Heart left ventricle (tissue), 13 donors: ENCODE measurements at regions not wholly inside any gene's neighbourhood (a gene's known extent, or its start where the extent isn't known, plus 50 kb on each side); places are given as distances from the start of the nearest gene placed in this dataset.

Experiments used
- POLR2A ChIP-seq, 2 donors: fragments of 450-650 bp; IDR thresholded peaks; one replicate each; pipeline ENCODE4 v1.6.1; 2017; ENCODE audit warnings: antibody characterized with exemption in 2 of 2, mild to moderate bottlenecking in 2 of 2, moderate library complexity in 2 of 2
- TF ChIP-seq, protein P1 (sequence below), 12 donors: fragments of 200-600 bp; sonication (generic) in 4 of 12; IDR thresholded peaks; one replicate each; pipeline versions ENCODE4 v1.5.0 to v1.8.0; 2018 to 2022; ENCODE audit warnings: antibody characterized with exemption in 12 of 12, mild to moderate bottlenecking in 5 of 12
- donor health status: ischemic (EF 13 %, LVEDD 7.1; RV severe dilation, severe dysfunction).
- donor health status: DM: no; HTN: yes; CAD: no.
- donor health status: DM: no; HTN: no; CAD: no.
- donor health status: ischemic (EF 25% LVEDD 6.9; RV normal size, moderate dysfunction).
- donor health status: ischemic (EF 25% LVEDD 5.7; RV mildly dilated, moderate dysfunction).
- donor health status: ischemic (EF 35%, LVEDD 5.7; RV mildly dilated, moderate dysfunction).
- donor health status: nonischemic (EF 11% LVEDD 7.7; RV severe dilation, severe dysfunction).
- donor health status: DM: yes; HTN: yes; CAD: no.
- donor health status: PGD.
- donor health status: ischemic (EF 29% LVEDD 5.4; RV normal size, mild dysfunction).
- donor health status: nonischemic (EF 23%, LVEDD 6.1; RV moderate dilation, normal function).

DNA sequence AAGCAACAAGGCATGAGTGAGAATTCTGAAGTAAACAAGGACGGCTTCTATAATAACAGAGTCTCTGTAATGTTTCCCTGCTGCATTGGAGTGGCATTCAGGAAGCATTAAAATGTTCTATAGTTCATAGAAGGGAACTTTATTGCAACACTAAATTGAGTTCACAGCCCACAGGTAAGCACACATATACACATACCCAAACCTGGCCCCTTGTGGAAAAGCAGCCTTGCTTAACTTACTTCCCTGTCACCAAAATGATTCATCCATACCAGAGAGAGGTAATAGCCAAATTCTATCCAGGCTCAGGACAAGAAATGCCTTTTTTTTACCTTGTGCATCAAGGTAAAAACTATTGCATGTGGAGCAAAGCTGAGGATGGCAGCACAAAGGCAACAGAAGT, 241.4 kb downstream of the HHIPL2 start:
- TF ChIP-seq, protein P1, sequence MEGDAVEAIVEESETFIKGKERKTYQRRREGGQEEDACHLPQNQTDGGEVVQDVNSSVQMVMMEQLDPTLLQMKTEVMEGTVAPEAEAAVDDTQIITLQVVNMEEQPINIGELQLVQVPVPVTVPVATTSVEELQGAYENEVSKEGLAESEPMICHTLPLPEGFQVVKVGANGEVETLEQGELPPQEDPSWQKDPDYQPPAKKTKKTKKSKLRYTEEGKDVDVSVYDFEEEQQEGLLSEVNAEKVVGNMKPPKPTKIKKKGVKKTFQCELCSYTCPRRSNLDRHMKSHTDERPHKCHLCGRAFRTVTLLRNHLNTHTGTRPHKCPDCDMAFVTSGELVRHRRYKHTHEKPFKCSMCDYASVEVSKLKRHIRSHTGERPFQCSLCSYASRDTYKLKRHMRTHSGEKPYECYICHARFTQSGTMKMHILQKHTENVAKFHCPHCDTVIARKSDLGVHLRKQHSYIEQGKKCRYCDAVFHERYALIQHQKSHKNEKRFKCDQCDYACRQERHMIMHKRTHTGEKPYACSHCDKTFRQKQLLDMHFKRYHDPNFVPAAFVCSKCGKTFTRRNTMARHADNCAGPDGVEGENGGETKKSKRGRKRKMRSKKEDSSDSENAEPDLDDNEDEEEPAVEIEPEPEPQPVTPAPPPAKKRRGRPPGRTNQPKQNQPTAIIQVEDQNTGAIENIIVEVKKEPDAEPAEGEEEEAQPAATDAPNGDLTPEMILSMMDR (IDR thresholded peaks at IDR 0.05) = no peak
- TF ChIP-seq POLR2A (IDR thresholded peaks at IDR 0.05) = no peak
